SK-N-SH treated with all-trans-retinoic acid at 6 μM for 48 hours (cell line): ENCODE measurements at regions not wholly inside any gene's neighbourhood (a gene's known extent, or its start where the extent isn't known, plus 50 kb on each side); places are given as distances from the start of the nearest gene placed in this dataset.

Experiments used
- ARNTL ChIP-seq: fragments of 450-650 bp; formaldehyde crosslinking; IDR thresholded peaks from 2 replicates; pipeline ENCODE4 v1.5.0; 2020; ENCODE audit warnings: low read depth, mild to moderate bottlenecking, moderate library complexity, borderline replicate concordance
- OSR1 ChIP-seq: fragments of 250-450 bp; sonication (Bioruptor Pico); IDR thresholded peaks from 2 replicates; pipeline ENCODE4 v1.8.0; 2022; ENCODE audit warnings: moderate library complexity, mild to moderate bottlenecking, inconsistent platforms
- PATZ1 ChIP-seq: fragments of 250-450 bp; sonication (Bioruptor Pico); IDR thresholded peaks from 2 replicates; pipeline ENCODE4 v1.8.0; 2020; ENCODE audit warnings: mild to moderate bottlenecking, moderate library complexity, borderline replicate concordance
- TOX ChIP-seq: fragments of 250-450 bp; sonication (Bioruptor Pico); IDR thresholded peaks from 2 replicates; pipeline ENCODE4 v1.8.0; 2021; ENCODE audit warnings: mild to moderate bottlenecking, moderate library complexity, borderline replicate concordance

GRCh38 chr2:107585851-107586250 is 240.8 kb upstream of the RGPD4 start:
- TF ChIP-seq PATZ1 (CRISPR knock-in tag) (no peak), TOX (no peak), ARNTL (CRISPR knock-in tag) (no peak), OSR1 (CRISPR knock-in tag) (no peak)
